T-helper 17 cell (primary cell): ENCODE measurements at regions not wholly inside any gene's neighbourhood (a gene's known extent, or its start where the extent isn't known, plus 50 kb on each side); places are given as distances from the start of the nearest gene placed in this dataset.
"Not testable (repeated sequence)": the region's sequence is repeated elsewhere in the genome, so short reads cannot be mapped to it uniquely, and the experiment has no call there.

Experiments used
- ATAC-seq: fragments of 150-1000 bp; cut with Tn5 transposase; 2 replicates; pipeline ENCODE4 v1.10.0; 2021; ENCODE audit warnings: mild to moderate bottlenecking, moderate library complexity
- DNase-seq, 3 donors: peaks; one replicate each; pipeline versions ENCODE4 v3.0.0 to v3.0.0-alpha.2; 2020 to 2021
- H3K9me3 ChIP-seq: one replicate; pipeline ENCODE4 v1.7.0; 2013; ENCODE audit warnings: low read length, mild to moderate bottlenecking; ENCODE audit not compliant: control insufficient read depth, poor library complexity, severe bottlenecking
- H3K27ac Mint-ChIP-seq: one replicate; pipeline ENCODE4 v1.8.0; 2022; ENCODE audit warnings: mild to moderate bottlenecking, moderate library complexity, mixed read lengths
- H3K27me3 Mint-ChIP-seq: one replicate; pipeline ENCODE4 v1.8.0; 2022; ENCODE audit warnings: mixed read lengths
- H3K36me3 Mint-ChIP-seq: one replicate; pipeline ENCODE4 v1.8.0; 2022; ENCODE audit warnings: low read depth, mixed read lengths
- H3K4me1 Mint-ChIP-seq: one replicate; pipeline ENCODE4 v1.8.0; 2022; ENCODE audit warnings: mild to moderate bottlenecking, mixed read lengths
- H3K4me3 Mint-ChIP-seq: one replicate; pipeline ENCODE4 v1.8.0; 2022; ENCODE audit warnings: mild to moderate bottlenecking, moderate library complexity, mixed read lengths

GRCh38 chr5:84752780-84753179 is 368.1 kb upstream of the EDIL3 start:
- no peaks in the 10 kb centered on the region for H3K36me3 Mint-ChIP-seq
- DNase-seq (no peak), ATAC-seq (no peak)
- no peak overlapping the region for H3K4me3 Mint-ChIP-seq
- no peak overlapping the region for H3K27ac Mint-ChIP-seq
- H3K4me1 Mint-ChIP-seq = no peaks in the 10 kb centered on the region
- H3K9me3 ChIP-seq = no peaks in the 10 kb centered on the region
- H3K27me3 Mint-ChIP-seq = no peaks in the 10 kb centered on the region

DNA sequence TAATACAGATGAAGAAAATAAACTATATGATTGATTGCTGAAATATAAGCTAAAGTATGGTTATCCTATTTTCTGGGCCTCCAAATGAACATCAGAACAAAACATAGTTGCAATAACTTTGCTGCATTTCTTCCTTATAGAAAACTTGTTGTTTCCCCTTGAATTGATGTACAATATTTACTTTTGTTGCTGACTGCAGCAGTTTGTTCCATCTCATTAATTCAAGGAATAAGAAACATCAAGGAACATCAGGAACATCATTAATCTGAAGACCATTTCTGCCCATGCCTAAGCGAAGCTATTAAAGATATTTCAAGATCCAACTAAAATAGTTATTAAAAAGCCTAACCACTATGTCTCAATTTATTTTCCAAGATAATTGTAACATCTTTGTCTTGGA is 363.6 kb upstream of the EDIL3 start:
- no peak for DNase-seq
- Mint-ChIP-seq H3K27me3 (no peaks in the 10 kb centered on the region), H3K27ac (no peak overlapping the region), H3K4me1 (no peaks in the 10 kb centered on the region), H3K4me3 (no peak overlapping the region), H3K36me3 (no peaks in the 10 kb centered on the region)
- no peaks in the 10 kb centered on the region for H3K9me3 ChIP-seq
- no peak for ATAC-seq

- H3K36me3 Mint-ChIP-seq, H3K27me3 Mint-ChIP-seq, H3K9me3 ChIP-seq, H3K4me3 Mint-ChIP-seq, ATAC-seq, H3K4me1 Mint-ChIP-seq, DNase-seq, H3K27ac Mint-ChIP-seq: not testable (repeated sequence)
Measured at GRCh38 chr5:84746280-84746679, 361.6 kb upstream of the EDIL3 start.

GRCh38 chr5:84741056-84741455 is 356.4 kb upstream of the EDIL3 start:
- Mint-ChIP-seq H3K36me3 (no peaks in the 10 kb centered on the region), H3K27ac (no peak overlapping the region), H3K4me3 (no peak overlapping the region), H3K27me3 (no peaks in the 10 kb centered on the region), H3K4me1 (no peaks in the 10 kb centered on the region)
- ATAC-seq (no peak), DNase-seq (no peak)
- no peaks in the 10 kb centered on the region for H3K9me3 ChIP-seq

DNA sequence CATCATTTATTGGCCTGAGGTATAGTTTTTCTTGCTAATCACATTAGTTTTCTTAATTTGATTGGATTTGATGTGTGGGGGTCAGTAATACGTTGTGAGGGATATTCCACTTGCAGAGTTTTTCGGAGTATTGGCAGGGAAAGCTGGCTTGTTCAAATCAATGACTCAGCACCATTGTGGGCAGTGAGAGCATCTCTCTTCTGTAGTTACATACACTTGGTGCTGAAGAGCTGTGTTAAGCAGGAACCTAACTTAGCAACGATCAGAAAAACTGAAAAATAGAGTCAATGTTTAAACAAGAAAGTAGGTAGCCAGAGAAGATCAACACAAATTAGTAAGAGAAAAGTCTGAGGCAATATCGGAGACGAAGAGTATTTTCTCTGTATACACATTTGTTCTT is 344.6 kb upstream of the EDIL3 start:
- H3K36me3 Mint-ChIP-seq = no peaks in the 10 kb centered on the region
- no peaks in the 10 kb centered on the region for H3K27me3 Mint-ChIP-seq
- no peak overlapping the region for H3K27ac Mint-ChIP-seq

DNA sequence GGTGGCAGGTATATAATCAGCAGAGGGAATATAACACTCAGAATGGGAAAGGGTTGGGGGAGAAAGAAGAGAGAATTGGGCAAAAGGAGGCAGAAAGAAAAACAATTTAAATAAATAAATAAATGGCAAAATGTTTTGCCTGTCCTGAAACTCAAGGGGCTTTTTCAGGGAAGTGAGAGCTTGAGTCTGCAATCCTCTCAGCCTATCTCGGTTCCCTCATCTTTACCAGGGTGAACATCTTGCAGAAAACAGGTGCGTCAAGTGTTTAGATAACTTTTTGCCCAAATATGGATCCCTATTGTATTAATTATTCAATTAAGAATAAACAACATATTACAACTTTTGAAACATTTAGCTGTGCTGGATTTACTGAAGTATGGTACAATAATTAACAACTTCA is 343.0 kb upstream of the EDIL3 start:
- no peak for ATAC-seq
- no peaks in the 10 kb centered on the region for H3K4me1 Mint-ChIP-seq
- H3K27ac Mint-ChIP-seq = no peak overlapping the region
- H3K9me3 ChIP-seq = no peaks in the 10 kb centered on the region
- DNase-seq = no peak
- H3K27me3 Mint-ChIP-seq = no peaks in the 10 kb centered on the region
- no peak overlapping the region for H3K4me3 Mint-ChIP-seq
- no peaks in the 10 kb centered on the region for H3K36me3 Mint-ChIP-seq

More for the DNA sequence above, 344.6 kb upstream of the EDIL3 start:
- ATAC-seq = no peak
- no peaks in the 10 kb centered on the region for H3K4me1 Mint-ChIP-seq
- no peak for DNase-seq
- H3K9me3 ChIP-seq = no peaks in the 10 kb centered on the region
- no peak overlapping the region for H3K4me3 Mint-ChIP-seq

GRCh38 chr5:84725946-84726570 is 341.4 kb upstream of the EDIL3 start:
- no peak overlapping the region for H3K4me3 Mint-ChIP-seq
- H3K27me3 Mint-ChIP-seq = no peaks in the 10 kb centered on the region
- DNase-seq (no peak), ATAC-seq (no peak)
- H3K27ac Mint-ChIP-seq = no peak overlapping the region
- no peaks in the 10 kb centered on the region for H3K36me3 Mint-ChIP-seq
- no peaks in the 10 kb centered on the region for H3K9me3 ChIP-seq
- no peaks in the 10 kb centered on the region for H3K4me1 Mint-ChIP-seq

DNA sequence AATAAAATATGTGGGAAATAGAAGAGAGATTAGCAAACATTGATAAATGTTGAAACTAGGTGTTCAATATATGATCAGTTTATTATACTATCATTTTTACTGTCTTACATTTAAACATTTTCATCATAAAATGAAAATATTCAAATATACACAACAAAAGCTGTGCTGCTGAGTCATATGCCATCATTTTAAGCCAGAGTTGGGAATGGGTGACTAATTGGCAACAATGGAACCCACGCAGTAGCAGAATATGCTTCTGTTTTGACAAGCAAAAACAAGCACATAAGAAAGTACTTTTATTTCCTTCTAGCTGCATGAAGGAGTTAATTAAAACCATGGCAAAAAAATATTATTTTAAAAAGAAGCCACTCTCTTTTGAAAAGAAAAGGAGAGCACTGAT is 340.0 kb upstream of the EDIL3 start:
- Mint-ChIP-seq H3K4me1 (no peaks in the 10 kb centered on the region), H3K36me3 (no peaks in the 10 kb centered on the region), H3K27me3 (no peaks in the 10 kb centered on the region), H3K4me3 (no peak overlapping the region), H3K27ac (no peak overlapping the region)
- no peak for DNase-seq
- no peak for ATAC-seq
- no peaks in the 10 kb centered on the region for H3K9me3 ChIP-seq

DNA sequence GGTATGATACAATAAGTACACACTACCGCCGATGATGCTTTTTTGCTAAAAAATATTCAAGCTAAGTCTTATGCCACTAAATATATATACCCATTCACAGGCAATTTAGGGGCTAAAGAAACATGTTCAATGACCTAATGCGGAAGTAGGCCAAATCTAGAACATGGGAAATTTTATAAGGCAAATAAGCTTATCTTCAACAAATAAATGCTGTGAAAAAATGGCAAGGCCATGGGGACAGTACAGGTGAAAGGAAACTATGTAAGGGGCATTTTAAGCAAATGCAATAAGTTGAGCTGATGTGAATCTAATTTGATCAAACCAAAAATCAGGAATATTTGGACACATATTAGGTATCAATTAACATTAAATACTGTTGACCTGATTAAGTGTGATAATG is 339.5 kb upstream of the EDIL3 start:
- DNase-seq (no peak), ATAC-seq (no peak)
- no peak overlapping the region for H3K4me3 Mint-ChIP-seq
- H3K36me3 Mint-ChIP-seq = no peaks in the 10 kb centered on the region
- H3K27ac Mint-ChIP-seq = no peak overlapping the region
- no peaks in the 10 kb centered on the region for H3K27me3 Mint-ChIP-seq
- H3K4me1 Mint-ChIP-seq = no peaks in the 10 kb centered on the region
- no peaks in the 10 kb centered on the region for H3K9me3 ChIP-seq

GRCh38 chr5:84718377-84718776 is 333.7 kb upstream of the EDIL3 start:
- no peaks in the 10 kb centered on the region for H3K4me1 Mint-ChIP-seq
- H3K36me3 Mint-ChIP-seq = no peaks in the 10 kb centered on the region
- ATAC-seq (no peak), DNase-seq (no peak)
- H3K9me3 ChIP-seq = no peaks in the 10 kb centered on the region
- no peak overlapping the region for H3K27ac Mint-ChIP-seq
- H3K27me3 Mint-ChIP-seq = no peaks in the 10 kb centered on the region
- no peak overlapping the region for H3K4me3 Mint-ChIP-seq

GRCh38 chr5:84715686-84716085 is 331.0 kb upstream of the EDIL3 start:
- Mint-ChIP-seq H3K27me3 (no peaks in the 10 kb centered on the region), H3K27ac (no peak overlapping the region), H3K4me1 (no peaks in the 10 kb centered on the region), H3K36me3 (no peaks in the 10 kb centered on the region), H3K4me3 (no peak overlapping the region)
- no peaks in the 10 kb centered on the region for H3K9me3 ChIP-seq
- DNase-seq (no peak), ATAC-seq (no peak)

DNA sequence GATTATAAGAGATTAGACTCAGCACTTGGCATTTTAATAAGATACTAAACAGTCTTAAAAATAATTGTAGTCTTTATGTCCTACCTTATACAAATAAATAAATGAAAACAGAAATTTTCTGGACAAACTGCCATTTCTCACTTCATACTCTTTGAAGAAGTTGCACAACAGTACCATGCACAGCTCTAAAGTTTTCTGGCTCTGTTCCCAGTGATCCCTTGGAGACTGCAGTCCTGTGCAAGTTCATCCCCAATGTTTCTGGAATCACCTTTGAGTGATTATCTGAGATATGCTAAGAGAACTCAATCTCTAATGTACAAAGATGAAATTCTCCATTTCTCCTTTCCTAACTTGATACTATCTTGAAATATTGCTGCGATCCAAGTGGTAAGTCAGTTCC is 330.4 kb upstream of the EDIL3 start:
- no peak for ATAC-seq
- H3K4me3 Mint-ChIP-seq = no peak overlapping the region
- no peaks in the 10 kb centered on the region for H3K36me3 Mint-ChIP-seq
- no peaks in the 10 kb centered on the region for H3K9me3 ChIP-seq
- no peaks in the 10 kb centered on the region for H3K4me1 Mint-ChIP-seq
- no peaks in the 10 kb centered on the region for H3K27me3 Mint-ChIP-seq
- no peak for DNase-seq
- H3K27ac Mint-ChIP-seq = no peak overlapping the region

- H3K4me1 Mint-ChIP-seq = no peaks in the 10 kb centered on the region
- no peak overlapping the region for H3K4me3 Mint-ChIP-seq
- H3K27ac Mint-ChIP-seq = no peak overlapping the region
Measured at GRCh38 chr5:84709075-84709474, 324.4 kb upstream of the EDIL3 start.

DNA sequence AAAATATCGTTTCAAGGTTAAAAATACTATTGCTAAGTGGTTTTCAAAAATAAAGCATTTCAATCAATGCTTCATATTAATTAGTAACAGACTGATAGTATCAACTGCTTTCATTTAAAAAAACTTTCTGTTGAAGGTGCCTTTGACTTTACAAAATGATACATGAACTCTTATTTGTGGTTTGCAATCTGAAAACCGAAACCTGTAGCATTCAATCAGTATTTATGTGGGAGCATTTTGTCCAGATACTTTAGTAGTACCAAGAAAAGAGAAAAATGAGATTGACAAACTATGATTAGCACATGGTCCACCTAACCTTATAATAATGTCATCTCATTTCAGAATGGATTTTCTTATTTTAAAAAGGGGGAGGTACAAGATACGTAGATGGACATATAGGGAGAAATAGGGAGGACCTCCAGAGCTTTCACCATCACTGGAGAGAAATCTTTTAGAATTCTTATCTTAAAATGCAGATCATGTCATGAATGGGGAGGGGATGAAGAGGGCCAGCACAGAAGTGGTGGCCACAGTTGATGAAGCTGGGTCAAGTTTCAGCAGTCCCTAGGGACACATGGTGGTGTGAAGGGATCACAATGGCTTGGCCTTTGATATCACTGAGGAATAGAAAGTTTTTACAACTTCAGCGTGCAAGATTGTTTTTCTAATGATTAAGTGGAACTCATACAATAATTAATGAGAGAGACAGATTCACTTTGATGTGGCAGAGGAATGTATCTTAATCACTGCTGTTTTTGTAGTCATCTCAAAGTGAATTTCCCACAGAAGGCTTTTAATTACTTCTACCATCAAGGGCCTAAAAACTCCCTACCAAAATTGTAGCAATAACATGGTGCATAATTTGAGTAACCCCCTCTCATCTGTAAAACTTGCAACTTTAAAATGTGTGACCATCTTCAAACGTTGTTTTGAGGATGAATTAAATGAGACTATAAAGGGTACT is 322.3 kb upstream of the EDIL3 start:
- Mint-ChIP-seq H3K4me1 (no peaks in the 10 kb centered on the region), H3K27me3 (no peaks in the 10 kb centered on the region), H3K4me3 (no peak overlapping the region), H3K27ac (no peak overlapping the region), H3K36me3 (no peaks in the 10 kb centered on the region)
- ATAC-seq (no peak), DNase-seq (no peak)
- H3K9me3 ChIP-seq = no peaks in the 10 kb centered on the region

More at GRCh38 chr5:84709075-84709474, 324.4 kb upstream of the EDIL3 start:
- no peaks in the 10 kb centered on the region for H3K36me3 Mint-ChIP-seq
- DNase-seq (no peak), ATAC-seq (no peak)
- no peaks in the 10 kb centered on the region for H3K27me3 Mint-ChIP-seq
- H3K9me3 ChIP-seq = no peaks in the 10 kb centered on the region
